Brain microvascular endothelial cell (primary cell): ENCODE measurements at regions not wholly inside any gene's neighbourhood (a gene's known extent, or its start where the extent isn't known, plus 50 kb on each side); places are given as distances from the start of the nearest gene placed in this dataset.

Experiments used
- DNase-seq: peaks from one replicate; pipeline ENCODE4 v3.0.0-alpha.2; 2020
- H3K27ac ChIP-seq: fragments of 250-450 bp; sonication (Bioruptor Pico); 2 replicates; pipeline ENCODE4 v1.5.1; 2020; ENCODE audit warnings: mild to moderate bottlenecking, moderate library complexity
- H3K27me3 ChIP-seq: fragments of 250-450 bp; sonication (Bioruptor Pico); replicated peaks from 2 replicates; pipeline ENCODE4 v1.5.1; 2020; ENCODE audit warnings: mild to moderate bottlenecking
- H3K36me3 ChIP-seq: fragments of 250-450 bp; sonication (Bioruptor Pico); replicated peaks from 2 replicates; pipeline ENCODE4 v1.5.1; 2020; ENCODE audit warnings: mild to moderate bottlenecking
- H3K4me3 ChIP-seq: 2 replicates; pipeline ENCODE4 v1.5.1; 2011; ENCODE audit warnings: low read depth, mild to moderate bottlenecking, control low read depth, low read length, moderate library complexity
- CTCF ChIP-seq: IDR thresholded peaks from 2 replicates; pipeline ENCODE4 v1.5.1; 2011; ENCODE audit warnings: low read depth, mild to moderate bottlenecking, moderate library complexity, low read length, control low read depth, inconsistent platforms; ENCODE audit errors: missing control alignments
- in situ Hi-C: cut with HindIII; loops from 2 replicates; pipeline ENCODE4 v1.10.0; 2017; ENCODE audit warnings: low sequenced_read_pairs, low pct_ligation_motif_present

GRCh38 chrX:10856797-10857196 is 236.4 kb upstream of the MID1 start:
- in situ Hi-C loops = no loop called here
- no peak for DNase-seq

GRCh38 chrX:10859353-10859752 is 239.0 kb upstream of the MID1 start:
- Histone ChIP-seq H3K27ac (no peak overlapping the region), H3K4me3 (no peak overlapping the region), H3K36me3 (no peaks in the 10 kb centered on the region), H3K27me3 (no peaks in the 10 kb centered on the region)
- DNase-seq = no peak
- in situ Hi-C loops = no loop called here
- TF ChIP-seq CTCF = no peak

More at GRCh38 chrX:10856797-10857196, 236.4 kb upstream of the MID1 start:
- no peak overlapping the region for H3K4me3 ChIP-seq
- H3K27me3 ChIP-seq = no peaks in the 10 kb centered on the region
- no peak overlapping the region for H3K27ac ChIP-seq
- no peak for TF ChIP-seq CTCF
- no peaks in the 10 kb centered on the region for H3K36me3 ChIP-seq

DNA sequence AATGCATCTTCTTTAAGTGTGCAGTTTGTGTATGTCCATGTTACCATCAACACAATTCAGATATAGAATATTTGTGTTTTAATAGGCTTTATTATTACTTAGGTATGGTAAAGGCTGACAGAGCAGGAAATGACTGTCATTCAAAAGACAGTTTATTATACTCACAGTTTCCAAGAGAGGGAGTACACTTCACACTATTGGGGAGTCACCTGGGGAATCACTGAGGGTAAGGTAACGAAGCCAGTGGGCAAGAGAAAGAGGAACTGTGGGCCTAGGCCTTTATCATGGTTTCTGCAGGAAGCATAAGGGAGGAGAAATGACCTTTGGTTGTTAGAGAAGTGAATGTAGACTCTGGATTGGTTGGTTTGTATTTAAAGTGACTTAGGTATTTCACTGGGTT is 235.1 kb upstream of the HCCS start:
- no peaks in the 10 kb centered on the region for H3K27me3 ChIP-seq
- in situ Hi-C loops = no loop called here
- no peak overlapping the region for H3K27ac ChIP-seq
- DNase-seq = no peak
- TF ChIP-seq CTCF = no peak
- no peaks in the 10 kb centered on the region for H3K36me3 ChIP-seq
- H3K4me3 ChIP-seq = no peak overlapping the region

DNA sequence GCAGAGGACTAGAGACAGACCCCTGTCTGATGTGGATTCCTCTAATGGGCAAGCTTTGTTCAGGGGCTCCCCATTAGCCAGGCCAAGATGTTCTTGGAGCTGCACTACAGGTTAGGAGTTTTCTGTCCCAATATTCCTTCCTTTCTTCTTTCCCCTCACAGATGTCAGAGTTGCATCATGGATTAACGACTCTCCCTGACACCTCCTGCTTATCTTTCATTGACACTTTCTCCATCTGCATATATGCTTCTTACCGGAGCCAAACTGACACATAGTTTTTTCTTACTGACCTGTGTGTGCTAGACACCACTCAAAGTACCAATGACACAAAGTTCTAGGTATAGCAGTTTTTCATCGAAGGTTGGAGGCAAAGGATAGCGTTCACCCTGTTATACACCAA is 228.6 kb upstream of the HCCS start:
- no peaks in the 10 kb centered on the region for H3K27me3 ChIP-seq
- H3K27ac ChIP-seq = no peak overlapping the region
- no peaks in the 10 kb centered on the region for H3K36me3 ChIP-seq
- in situ Hi-C loops = no loop called here
- TF ChIP-seq CTCF = no peak
- no peak for DNase-seq
- H3K4me3 ChIP-seq = no peak overlapping the region

DNA sequence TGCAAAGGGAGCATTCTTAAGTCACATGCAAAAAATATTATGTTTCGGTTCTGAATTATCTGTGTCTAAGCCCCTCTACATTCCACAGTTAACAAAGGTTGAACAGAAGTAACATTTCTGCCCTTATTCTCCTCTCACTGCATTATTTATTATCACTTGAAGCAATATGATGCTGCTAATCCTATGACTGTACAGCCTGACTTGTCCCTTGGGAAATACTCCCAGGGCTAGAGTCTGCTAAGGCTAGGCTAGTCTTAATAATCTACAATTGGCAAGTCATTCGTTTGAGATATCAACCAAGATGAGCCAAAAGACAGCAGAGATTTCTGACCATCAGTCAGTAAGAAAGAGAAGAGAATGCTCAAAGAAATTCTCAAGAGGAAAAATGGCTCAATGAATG is 226.9 kb upstream of the HCCS start:
- H3K36me3 ChIP-seq = no peaks in the 10 kb centered on the region
- no peak overlapping the region for H3K4me3 ChIP-seq
- no peak for TF ChIP-seq CTCF
- no peak overlapping the region for H3K27ac ChIP-seq
- H3K27me3 ChIP-seq = no peaks in the 10 kb centered on the region
- peak; percentile 66 for DNase-seq
- in situ Hi-C loops = no loop called here

DNA sequence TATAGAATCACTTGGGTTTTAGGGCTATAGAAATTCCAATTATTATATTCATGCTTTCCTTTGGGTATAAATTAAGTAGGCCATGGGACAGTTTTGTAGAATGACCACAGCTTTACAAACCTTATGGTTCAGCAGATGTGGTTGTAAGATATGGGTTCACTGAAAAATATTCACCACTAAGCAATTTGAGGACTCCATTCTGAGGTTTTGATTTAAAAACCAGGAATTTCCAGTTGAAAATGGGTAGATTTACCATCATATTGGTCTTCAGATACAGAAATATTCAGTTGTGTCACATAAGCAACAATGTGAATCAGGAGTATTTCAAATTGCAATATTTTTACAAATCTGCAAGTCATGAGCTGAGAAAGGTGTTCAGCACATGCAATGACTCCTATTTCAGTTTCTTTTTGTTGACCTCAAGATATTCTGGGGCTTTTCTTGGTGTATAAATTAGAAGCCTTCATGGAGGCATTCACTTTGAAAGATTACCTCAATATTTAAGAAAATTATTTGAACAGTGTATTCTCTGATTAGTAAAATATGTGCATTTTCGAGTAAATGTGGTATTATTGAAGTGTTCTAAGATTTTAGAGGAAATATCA is 218.4 kb upstream of the HCCS start:
- Histone ChIP-seq H3K27ac (no peak overlapping the region), H3K36me3 (no peaks in the 10 kb centered on the region), H3K27me3 (no peaks in the 10 kb centered on the region), H3K4me3 (no peak overlapping the region)
- in situ Hi-C loops = no loop called here
- TF ChIP-seq CTCF = no peak
- no peak for DNase-seq
